NOMO-1 treated with dmso at 0.1 percent for 144 hours (cell line): ENCODE measurements at regions not wholly inside any gene's neighbourhood (a gene's known extent, or its start where the extent isn't known, plus 50 kb on each side); places are given as distances from the start of the nearest gene placed in this dataset.
"Not testable (repeated sequence)": the region's sequence is repeated elsewhere in the genome, so short reads cannot be mapped to it uniquely, and the experiment has no call there.

Experiments
- DNase-seq: peaks from one replicate; lab custom pipeline; 2025; ENCODE audit not compliant: unreplicated experiment; lab: John Stamatoyannopoulos, UW

- no peak for DNase-seq
These were observed 321.8 kb upstream of the ADCY2 start for GRCh38 chr5:7074176-7074575.

GRCh38 chr5:7075470-7075869 is 320.5 kb upstream of the ADCY2 start:
- no peak for DNase-seq

DNA sequence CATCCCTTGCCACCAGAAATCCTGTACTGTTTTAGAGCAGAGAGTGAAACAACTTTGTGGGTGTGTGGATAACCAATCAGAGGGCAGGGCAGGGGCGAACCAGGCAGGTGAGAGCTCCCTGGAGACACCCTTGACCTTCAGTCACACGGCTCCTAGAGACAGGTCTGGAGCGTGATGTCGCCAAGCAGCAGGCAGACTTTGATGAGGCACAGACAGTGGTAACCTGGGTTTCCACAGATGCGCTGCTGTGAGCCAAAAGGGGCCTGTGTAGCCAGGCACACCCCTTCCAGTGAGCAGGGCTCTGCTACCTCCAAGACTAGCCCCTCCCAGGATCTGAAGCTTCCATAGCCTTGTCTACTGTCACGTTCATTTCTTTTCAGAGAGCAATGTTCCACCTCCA is 317.8 kb upstream of the ADCY2 start:
- DNase-seq = no peak

DNA sequence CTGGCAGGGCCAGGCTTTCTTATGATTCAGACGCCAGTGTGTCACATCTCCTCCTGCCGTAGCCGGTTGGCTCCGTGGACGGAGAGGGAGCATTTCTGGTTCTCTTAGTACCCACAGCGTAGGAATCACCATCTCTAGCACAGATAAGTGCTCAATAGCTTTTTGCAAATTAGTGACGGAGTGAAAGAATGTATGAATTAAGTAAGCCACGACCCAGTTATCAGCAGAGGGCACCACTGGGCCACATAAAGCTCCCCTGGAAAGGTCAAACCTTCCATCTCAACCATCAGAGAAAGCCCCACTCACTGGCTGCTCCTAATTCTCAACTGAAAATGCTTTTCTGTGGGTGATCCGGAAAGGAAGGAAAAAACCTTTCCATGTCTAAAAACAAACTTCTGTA is 317.0 kb upstream of the ADCY2 start:
- no peak for DNase-seq

DNA sequence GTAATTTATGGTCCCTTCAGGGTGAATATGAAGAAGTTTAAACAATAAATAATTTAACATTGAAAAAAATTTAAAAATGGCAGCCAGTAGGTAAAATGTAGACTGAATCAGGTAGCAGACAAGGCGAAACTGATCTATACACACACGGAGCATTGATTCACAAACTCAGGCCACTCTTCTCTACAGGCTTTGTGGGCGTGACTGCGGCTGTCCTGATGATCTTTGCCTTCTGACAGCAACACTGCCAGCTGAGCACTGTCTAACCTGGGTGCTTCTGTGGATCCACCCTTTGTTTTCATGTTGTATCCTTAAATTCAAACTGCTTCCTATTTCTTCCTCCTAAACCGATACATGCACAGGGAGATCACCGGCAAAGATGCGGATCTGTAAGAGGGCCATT is 315.4 kb upstream of the ADCY2 start:
- DNase-seq = no peak

DNA sequence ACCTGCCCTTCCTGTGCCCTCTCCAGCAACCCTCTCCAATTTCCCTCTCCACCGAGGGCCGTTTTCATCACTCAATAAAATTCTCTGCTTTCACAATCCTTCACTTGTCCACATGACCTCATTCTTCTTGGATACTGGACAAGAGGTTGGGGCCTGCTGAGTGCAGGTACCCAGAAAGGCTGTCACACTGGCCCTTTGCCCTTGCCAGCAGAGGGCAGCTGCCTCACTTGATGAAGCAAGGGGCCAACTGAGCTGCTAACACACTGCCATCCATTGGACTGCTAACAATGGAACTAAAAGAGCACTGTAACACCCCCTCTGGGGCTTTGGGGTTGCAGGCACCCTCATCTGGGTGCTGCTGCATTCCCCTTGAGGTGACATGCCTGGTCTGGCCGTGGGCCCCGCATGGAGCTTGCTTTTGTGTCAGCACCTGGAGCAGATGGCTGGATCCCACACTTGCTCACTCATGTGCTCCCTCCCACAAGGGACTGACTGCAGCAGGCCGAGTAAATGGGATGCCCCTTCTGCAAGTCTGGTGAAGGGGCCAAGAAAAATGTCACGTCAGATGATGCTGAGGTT is 308.1 kb upstream of the ADCY2 start:
- DNase-seq = no peak

- DNase-seq = no peak
These were observed 307.1 kb upstream of the ADCY2 start for GRCh38 chr5:7088849-7089248.

- peak; percentile 7 for DNase-seq
These were observed 301.3 kb upstream of the ADCY2 start for GRCh38 chr5:7094626-7095025.

DNA sequence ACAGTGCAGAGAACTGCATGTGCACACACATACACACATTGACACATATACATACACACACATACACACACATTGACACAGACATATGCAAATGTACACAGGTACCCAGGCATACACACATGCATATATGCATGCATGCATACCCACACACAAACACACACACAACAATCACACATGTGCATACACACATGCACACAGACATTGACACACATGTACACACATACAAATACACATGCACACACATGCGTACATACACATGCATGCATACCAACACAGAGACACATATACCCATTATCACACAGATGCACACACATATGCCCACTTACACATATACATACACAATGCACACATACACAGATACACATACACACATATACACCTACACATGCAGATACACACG is 299.6 kb upstream of the ADCY2 start:
- no peak for DNase-seq

DNA sequence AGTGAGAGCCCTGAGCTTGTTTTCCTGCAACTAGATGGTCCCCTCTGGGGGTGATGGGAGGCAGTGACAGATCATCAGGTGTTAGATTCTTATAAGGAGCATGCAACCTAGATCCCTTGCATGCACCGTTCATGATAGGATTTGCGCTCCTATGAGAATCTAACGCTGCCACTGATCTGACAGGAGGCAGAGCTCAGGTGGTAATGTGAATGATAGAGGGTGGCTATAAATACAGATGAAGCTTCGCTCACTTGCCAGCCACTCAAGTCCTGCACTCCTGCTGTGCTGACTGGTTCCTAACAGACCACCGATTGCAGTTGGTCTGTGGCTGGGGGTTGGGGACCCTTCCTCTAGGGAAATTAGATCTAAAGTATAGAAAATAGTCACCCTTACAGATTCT is 290.6 kb upstream of the ADCY2 start:
- DNase-seq = no peak

DNA sequence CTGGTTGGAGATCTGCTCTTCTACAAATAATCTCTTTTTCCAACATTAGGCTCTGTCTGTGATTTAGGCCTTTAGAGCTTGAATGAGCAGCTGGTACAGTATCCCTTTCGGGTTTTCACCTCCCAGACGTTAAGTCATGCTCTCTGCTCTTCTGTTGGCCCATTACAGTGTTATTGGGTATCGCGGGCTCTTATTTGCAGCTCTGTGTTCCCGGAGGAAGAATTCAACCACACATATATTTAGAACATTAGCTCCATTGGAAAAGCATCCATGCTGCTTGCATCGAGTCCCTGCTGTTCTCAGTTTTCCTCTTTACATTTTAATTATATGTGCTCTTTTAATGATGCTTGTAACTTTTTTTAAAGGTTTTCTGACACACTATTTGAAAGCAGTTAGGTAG is 278.0 kb upstream of the ADCY2 start:
- no peak for DNase-seq

GRCh38 chr5:7131680-7132079 is 264.3 kb upstream of the ADCY2 start:
- DNase-seq = no peak

GRCh38 chr5:7146886-7147285 is 249.1 kb upstream of the ADCY2 start:
- no peak for DNase-seq

DNA sequence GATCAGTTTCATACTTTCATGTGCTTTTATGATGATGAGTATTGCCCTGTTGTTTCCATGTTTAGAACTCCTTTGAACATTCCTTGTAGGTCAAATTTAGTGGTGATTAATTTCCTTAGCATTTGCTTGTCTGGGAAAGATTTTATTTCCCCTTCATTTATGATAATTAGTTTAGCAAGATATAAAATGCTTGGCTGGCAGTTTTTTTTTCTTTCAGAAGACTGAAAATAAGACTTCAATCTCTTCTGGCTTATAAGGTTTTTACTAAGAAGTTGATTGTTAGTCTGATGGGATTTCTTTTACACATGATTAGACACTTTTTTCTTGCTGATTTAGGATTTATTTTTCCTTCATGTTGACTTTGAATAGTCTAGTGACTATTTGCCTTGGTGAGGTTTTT is 238.9 kb upstream of the ADCY2 start:
- DNase-seq = no peak

DNA sequence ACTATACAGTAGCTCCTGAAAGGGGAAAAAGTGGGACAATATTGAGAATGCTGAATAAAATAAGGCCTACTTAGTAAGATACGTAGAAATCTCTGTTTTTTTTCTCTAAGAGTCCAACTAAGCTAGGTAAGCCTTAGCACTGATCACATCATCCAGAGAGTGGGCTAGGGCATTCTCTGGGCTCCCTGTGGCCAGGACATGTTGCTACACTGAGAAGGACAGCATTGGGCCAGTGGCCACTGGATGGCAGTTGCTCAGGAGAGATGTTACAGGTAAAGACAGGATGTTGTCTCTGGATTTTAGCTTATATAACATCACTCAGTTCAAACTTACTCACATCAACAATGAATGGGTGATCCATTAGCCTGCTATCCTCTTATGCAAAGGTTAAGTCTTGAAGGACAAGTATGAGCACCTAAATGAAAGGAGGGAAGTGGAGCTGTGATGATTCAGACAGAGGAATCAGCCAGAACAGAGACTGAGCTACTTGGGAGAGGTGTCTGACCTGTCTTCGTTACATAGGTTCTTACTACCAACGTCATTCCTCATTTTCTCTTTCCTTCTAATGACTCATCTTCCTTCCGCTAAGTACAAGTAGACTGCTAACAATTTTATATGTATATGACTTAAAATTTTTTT is 226.6 kb upstream of the ADCY2 start:
- DNase-seq = no peak

- not testable (repeated sequence) for DNase-seq
These were observed 225.2 kb upstream of the ADCY2 start for GRCh38 chr5:7170785-7171184.

DNA sequence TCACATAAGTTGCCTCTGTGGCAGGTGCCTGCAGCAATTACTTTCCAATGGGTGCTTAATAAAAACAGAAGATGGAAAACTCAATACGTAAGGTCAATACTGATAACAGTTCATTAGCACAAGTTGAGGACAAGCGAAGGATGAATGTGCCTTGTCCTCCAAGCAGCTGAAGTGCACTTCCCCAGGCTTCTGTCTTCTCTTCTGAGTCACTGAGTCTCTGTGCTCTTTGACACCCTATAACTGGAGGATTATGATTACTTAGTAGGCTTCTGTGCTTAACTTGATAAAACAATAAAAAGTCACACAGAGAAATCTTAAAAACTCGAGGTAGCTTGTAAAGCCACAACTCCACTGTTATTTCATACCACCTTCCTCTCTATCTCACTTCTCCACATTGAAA is 216.6 kb upstream of the ADCY2 start:
- DNase-seq = no peak

DNA sequence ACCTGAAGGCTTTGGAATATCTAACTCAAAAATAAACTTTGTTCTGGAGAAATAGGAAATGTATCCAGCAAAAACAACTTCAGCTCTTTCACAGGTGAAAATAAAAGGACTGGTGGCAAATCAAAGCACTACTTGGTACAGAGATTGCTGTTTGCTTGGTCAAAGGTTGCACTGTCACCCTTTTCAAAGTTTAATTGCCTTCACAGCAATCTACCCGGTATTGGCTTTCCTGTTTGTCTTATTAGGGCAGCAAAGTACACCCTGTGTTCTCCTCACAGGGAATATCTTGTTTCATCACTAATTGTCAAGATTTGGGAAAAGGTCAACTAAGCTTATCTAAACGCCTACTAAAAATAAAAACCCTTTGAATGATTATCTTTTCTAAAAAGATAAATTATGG is 214.1 kb upstream of the ADCY2 start:
- no peak for DNase-seq

GRCh38 chr5:7185742-7186141 is 210.2 kb upstream of the ADCY2 start:
- no peak for DNase-seq

- DNase-seq = no peak
These were observed 209.1 kb upstream of the ADCY2 start for GRCh38 chr5:7186818-7187217.

DNA sequence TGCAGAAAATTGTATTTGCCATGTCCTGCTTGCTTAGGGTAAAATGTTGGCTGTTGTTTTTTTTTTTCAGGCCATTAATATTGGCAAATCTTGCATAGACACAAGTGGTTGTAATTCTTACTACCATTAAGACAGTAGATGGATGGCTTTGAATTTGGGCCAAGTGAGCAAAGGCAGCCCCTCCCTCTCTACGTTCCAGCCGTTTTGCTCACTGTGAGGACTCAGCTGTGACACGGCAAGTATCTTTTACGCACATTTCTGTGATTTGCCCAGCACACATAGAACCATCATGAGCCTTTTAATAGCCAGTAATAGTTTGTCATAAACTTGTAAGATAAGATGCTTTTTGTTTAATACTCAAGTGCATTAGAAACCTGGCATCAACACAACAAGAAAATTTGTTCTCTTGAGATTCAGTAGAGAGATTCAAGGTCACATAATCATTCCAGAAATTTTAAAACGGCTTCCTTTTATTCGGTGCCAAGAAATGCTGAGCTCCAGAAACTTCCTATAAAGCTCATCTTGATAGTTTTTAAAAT is 205.2 kb upstream of the ADCY2 start:
- DNase-seq = no peak

- no peak for DNase-seq
These were observed 203.9 kb upstream of the ADCY2 start for GRCh38 chr5:7192016-7192415.

DNA sequence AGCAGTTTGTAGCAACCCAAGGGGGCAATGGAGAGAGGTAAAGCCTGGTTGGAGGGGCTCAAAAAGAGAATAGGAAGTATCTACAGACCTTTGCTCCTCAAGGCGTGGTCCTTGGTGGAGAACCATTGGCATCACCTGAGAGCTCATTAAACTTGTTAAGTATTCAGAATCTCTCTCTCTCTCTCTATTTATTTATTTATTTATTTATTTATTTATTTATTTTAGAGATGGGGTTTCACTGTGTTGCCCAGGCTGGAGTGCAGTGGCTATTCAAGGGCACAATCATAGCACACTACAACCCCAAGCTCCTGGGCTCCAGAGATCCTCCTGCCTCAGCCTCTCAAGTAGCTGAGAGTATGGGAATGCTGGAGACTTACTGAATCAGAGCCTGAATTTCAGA is 193.1 kb upstream of the ADCY2 start:
- no peak for DNase-seq
